Loucy (cell line): ENCODE measurements at regions not wholly inside any gene's neighbourhood (a gene's known extent, or its start where the extent isn't known, plus 50 kb on each side); places are given as distances from the start of the nearest gene placed in this dataset.

Experiments used
- H2AFZ ChIP-seq: fragments of 200-600 bp; sonication (generic); 2 replicates; pipeline ENCODE4 v1.6.0; 2016; ENCODE audit warnings: antibody characterized with exemption, mild to moderate bottlenecking, low read length, moderate library complexity
- H3F3A ChIP-seq: fragments of 200-600 bp; 2 replicates; pipeline ENCODE4 v1.6.0; 2016; ENCODE audit warnings: antibody characterized with exemption, low read depth, mild to moderate bottlenecking
- H3K27me3 ChIP-seq: fragments of 200-600 bp; sonication (generic); 2 replicates; pipeline ENCODE4 v1.6.1; 2014; ENCODE audit warnings: low read length, mild to moderate bottlenecking; ENCODE audit not compliant: insufficient read depth, poor library complexity, severe bottlenecking
- H3K36me3 ChIP-seq: fragments of 200-600 bp; sonication (generic); 2 replicates; pipeline ENCODE4 v1.6.1; 2016; ENCODE audit warnings: low read length; ENCODE audit not compliant: insufficient read depth
- H3K4me1 ChIP-seq: fragments of 200-600 bp; sonication (generic); 2 replicates; pipeline ENCODE4 v1.5.1; 2014; ENCODE audit warnings: low read length, mild to moderate bottlenecking; ENCODE audit not compliant: insufficient read depth, poor library complexity, severe bottlenecking
- H3K4me2 ChIP-seq: fragments of 200-600 bp; sonication (generic); 2 replicates; pipeline ENCODE4 v1.6.0; 2014; ENCODE audit warnings: antibody characterized with exemption, low read length, low read depth, mild to moderate bottlenecking; ENCODE audit not compliant: poor library complexity, severe bottlenecking
- H3K4me3 ChIP-seq: fragments of 200-600 bp; sonication (generic); 2 replicates; pipeline ENCODE4 v1.5.1; 2014; ENCODE audit warnings: low read length, mild to moderate bottlenecking, mixed read lengths; ENCODE audit not compliant: poor library complexity, severe bottlenecking
- H3K79me2 ChIP-seq: fragments of 200-600 bp; sonication (generic); 2 replicates; pipeline ENCODE4 v1.6.1; 2014; ENCODE audit warnings: low read length; ENCODE audit not compliant: insufficient read depth
- H3K9ac ChIP-seq: fragments of 200-600 bp; sonication (generic); 2 replicates; pipeline ENCODE4 v1.6.0; 2014; ENCODE audit warnings: mild to moderate bottlenecking, low read depth, low read length, moderate library complexity; ENCODE audit not compliant: poor library complexity, severe bottlenecking
- H3K9me2 ChIP-seq: fragments of 200-600 bp; sonication (generic); replicated peaks from 2 replicates; pipeline ENCODE4 v1.6.1; 2016; ENCODE audit warnings: low read depth, low read length, mixed read lengths
- H3K9me3 ChIP-seq: fragments of 200-600 bp; sonication (generic); 2 replicates; pipeline ENCODE4 v1.6.1; 2014; ENCODE audit warnings: mild to moderate bottlenecking, antibody characterized with exemption, low read length, low read depth; ENCODE audit not compliant: insufficient read depth
- H4K20me1 ChIP-seq: fragments of 200-600 bp; sonication (generic); 2 replicates; pipeline ENCODE4 v1.6.0; 2014; ENCODE audit warnings: antibody characterized with exemption, low read length, mild to moderate bottlenecking; ENCODE audit not compliant: insufficient read depth, poor library complexity, severe bottlenecking
- EZH2phosphoT487 ChIP-seq: fragments of 200-600 bp; IDR thresholded peaks from 2 replicates; pipeline ENCODE4 v1.6.1; 2018; ENCODE audit warnings: antibody characterized with exemption, mild to moderate bottlenecking, moderate library complexity, borderline replicate concordance
- TF ChIP-seq, protein P1 (sequence below): fragments of 200-600 bp; sonication (generic); conservative IDR thresholded peaks from 2 replicates; pipeline ENCODE4 v1.5.1; 2014; ENCODE audit warnings: mild to moderate bottlenecking, antibody characterized with exemption, low read length

DNA sequence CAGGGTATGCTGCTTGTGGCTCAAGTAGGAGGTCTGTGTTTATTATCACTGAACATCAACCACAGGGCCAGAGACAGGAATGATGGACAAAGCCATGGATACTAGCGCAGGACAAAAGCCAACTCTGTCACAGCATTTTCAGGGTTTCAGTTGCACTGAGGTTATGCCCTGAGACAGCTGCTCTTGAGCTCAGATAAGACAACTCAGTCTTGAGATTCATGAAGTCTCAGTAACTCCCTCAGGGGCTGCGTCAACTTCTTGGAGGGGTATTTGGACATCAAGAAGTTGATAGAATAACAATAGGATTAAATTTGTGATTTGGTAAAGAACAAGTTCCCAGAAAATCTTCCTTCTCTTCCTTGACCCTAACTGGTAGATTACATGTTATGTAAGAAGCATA lies 287.0 kb upstream of the SLC14A2 start:
- Histone ChIP-seq H3F3A (no peaks in the 10 kb centered on the region), H4K20me1 (no peaks in the 10 kb centered on the region), H3K36me3 (no peaks in the 10 kb centered on the region), H3K9ac (no peak overlapping the region), H3K27me3 (no peaks in the 10 kb centered on the region), H2AFZ (no peak overlapping the region), H3K4me2 (no peak overlapping the region), H3K79me2 (no peaks in the 10 kb centered on the region), H3K4me3 (no peak overlapping the region), H3K9me3 (no peaks in the 10 kb centered on the region), H3K9me2 (no peaks in the 10 kb centered on the region), H3K4me1 (peaks cover 6% of the 10 kb centered on the region)
- TF ChIP-seq EZH2phosphoT487: no peak

DNA sequence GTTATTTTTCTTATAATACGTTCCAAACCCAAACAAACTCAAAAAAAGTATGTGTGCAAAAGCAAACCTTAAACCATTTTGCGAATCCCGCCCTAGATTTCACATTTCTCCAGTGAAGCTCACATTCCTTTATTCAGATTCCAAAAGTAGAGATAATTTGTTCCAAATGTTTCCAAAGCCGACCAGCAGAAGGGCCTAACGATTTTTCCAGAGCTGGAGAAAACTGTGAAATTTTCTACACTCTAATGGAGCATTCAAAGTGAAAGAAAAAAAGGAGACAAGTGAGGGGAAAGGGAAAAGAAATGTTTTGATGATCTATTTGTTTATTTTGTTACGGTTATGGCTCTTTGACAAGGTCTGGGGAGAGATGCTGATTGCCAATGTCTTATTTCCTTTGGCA lies 286.5 kb upstream of the SLC14A2 start:
- no peak overlapping the region for H3K4me3 ChIP-seq
- no peak overlapping the region for H3K9ac ChIP-seq
- TF ChIP-seq, protein P1, sequence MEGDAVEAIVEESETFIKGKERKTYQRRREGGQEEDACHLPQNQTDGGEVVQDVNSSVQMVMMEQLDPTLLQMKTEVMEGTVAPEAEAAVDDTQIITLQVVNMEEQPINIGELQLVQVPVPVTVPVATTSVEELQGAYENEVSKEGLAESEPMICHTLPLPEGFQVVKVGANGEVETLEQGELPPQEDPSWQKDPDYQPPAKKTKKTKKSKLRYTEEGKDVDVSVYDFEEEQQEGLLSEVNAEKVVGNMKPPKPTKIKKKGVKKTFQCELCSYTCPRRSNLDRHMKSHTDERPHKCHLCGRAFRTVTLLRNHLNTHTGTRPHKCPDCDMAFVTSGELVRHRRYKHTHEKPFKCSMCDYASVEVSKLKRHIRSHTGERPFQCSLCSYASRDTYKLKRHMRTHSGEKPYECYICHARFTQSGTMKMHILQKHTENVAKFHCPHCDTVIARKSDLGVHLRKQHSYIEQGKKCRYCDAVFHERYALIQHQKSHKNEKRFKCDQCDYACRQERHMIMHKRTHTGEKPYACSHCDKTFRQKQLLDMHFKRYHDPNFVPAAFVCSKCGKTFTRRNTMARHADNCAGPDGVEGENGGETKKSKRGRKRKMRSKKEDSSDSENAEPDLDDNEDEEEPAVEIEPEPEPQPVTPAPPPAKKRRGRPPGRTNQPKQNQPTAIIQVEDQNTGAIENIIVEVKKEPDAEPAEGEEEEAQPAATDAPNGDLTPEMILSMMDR: no peak
- TF ChIP-seq EZH2phosphoT487: no peak
- H3K4me1 ChIP-seq: peaks cover 6% of the 10 kb centered on the region
- H2AFZ ChIP-seq: no peak overlapping the region
- H4K20me1 ChIP-seq: no peaks in the 10 kb centered on the region
- H3K36me3 ChIP-seq: no peaks in the 10 kb centered on the region
- no peaks in the 10 kb centered on the region for H3K79me2 ChIP-seq
- H3K9me3 ChIP-seq: no peaks in the 10 kb centered on the region
- H3K4me2 ChIP-seq: no peak overlapping the region
- H3F3A ChIP-seq: no peaks in the 10 kb centered on the region
- no peaks in the 10 kb centered on the region for H3K27me3 ChIP-seq
- H3K9me2 ChIP-seq: no peaks in the 10 kb centered on the region

DNA sequence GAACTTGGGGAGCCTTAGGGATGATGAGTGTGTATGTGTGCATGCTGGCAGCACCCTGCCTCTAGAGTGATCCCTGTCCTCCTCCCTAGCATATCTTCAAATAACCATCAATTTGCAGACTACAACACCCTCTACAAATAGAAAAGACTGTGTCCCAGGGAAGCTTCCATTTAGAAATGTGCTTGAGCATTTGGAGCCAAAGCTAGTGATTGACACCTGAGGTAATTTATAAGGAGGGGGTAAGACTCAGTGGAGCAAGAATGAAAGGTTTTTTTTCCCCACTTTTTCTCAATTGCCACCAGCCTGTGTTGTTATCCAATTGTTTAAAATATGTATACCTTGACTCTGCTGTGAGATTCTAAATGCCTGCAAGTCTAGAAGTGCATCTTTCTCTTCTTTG lies 286.0 kb upstream of the SLC14A2 start:
- no peaks in the 10 kb centered on the region for H3K9me3 ChIP-seq
- H3K4me1 ChIP-seq: peaks cover 6% of the 10 kb centered on the region
- H3K79me2 ChIP-seq: no peaks in the 10 kb centered on the region
- H2AFZ ChIP-seq: no peak overlapping the region
- no peaks in the 10 kb centered on the region for H3K36me3 ChIP-seq
- no peak for TF ChIP-seq EZH2phosphoT487
- TF ChIP-seq, protein P1: no peak
- H3K9ac ChIP-seq: no peak overlapping the region
- no peak overlapping the region for H3K4me2 ChIP-seq
- no peak overlapping the region for H3K4me3 ChIP-seq
- no peaks in the 10 kb centered on the region for H4K20me1 ChIP-seq
- no peaks in the 10 kb centered on the region for H3F3A ChIP-seq
- no peaks in the 10 kb centered on the region for H3K9me2 ChIP-seq
- no peaks in the 10 kb centered on the region for H3K27me3 ChIP-seq

DNA sequence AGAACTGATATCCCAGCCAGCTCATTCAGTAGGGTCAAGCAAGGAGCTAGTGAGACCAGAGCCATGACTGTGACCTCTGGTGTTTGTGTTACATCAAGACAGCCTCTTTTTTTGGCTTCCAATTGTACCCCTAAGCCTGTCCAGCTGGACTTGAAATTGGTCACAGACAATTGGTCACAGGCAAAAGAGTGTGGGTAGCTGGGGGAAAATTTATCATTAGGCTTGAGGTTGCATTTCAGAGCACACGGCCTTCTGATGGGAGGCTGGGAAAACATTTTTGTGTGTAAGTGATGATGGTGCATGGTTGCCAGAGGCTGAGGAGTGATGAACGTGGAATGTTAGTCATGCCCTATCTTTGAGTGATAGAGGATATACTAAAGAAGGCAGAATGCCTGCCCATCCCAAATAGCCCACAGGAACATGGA lies 285.1 kb upstream of the SLC14A2 start:
- no peak for TF ChIP-seq EZH2phosphoT487
- TF ChIP-seq, protein P1: no peak
- no peaks in the 10 kb centered on the region for H3F3A ChIP-seq

More for the DNA sequence above, 285.1 kb upstream of the SLC14A2 start:
- H3K4me1 ChIP-seq: peaks cover 6% of the 10 kb centered on the region
- no peaks in the 10 kb centered on the region for H3K9me3 ChIP-seq
- H3K9me2 ChIP-seq: no peaks in the 10 kb centered on the region
- no peak overlapping the region for H3K4me3 ChIP-seq
- H3K4me2 ChIP-seq: no peak overlapping the region
- no peaks in the 10 kb centered on the region for H4K20me1 ChIP-seq
- no peaks in the 10 kb centered on the region for H3K79me2 ChIP-seq
- no peaks in the 10 kb centered on the region for H3K36me3 ChIP-seq
- H3K9ac ChIP-seq: no peak overlapping the region
- H3K27me3 ChIP-seq: no peaks in the 10 kb centered on the region
- H2AFZ ChIP-seq: no peak overlapping the region
